Body of pancreas (tissue), 4 donors: ENCODE measurements at regions not wholly inside any gene's neighbourhood (a gene's known extent, or its start where the extent isn't known, plus 50 kb on each side); places are given as distances from the start of the nearest gene placed in this dataset.

Experiments
- POLR2A ChIP-seq, 3 donors: fragments of 450-650 bp; IDR thresholded peaks; one replicate each; pipeline ENCODE4 v1.6.1; 2016; ENCODE audit warnings: antibody characterized with exemption in 3 of 3, mild to moderate bottlenecking in 2 of 3
- TF ChIP-seq, protein P1 (sequence below), 7 experiments: fragments of 450-650 bp in 4 of 7; fragments of 200-600 bp in 3 of 7; sonication (generic) in 3 of 7; IDR thresholded peaks; one replicate each; pipeline ENCODE4 v1.5.1; 2016 to 2019; ENCODE audit warnings: antibody characterized with exemption in 7 of 7

DNA sequence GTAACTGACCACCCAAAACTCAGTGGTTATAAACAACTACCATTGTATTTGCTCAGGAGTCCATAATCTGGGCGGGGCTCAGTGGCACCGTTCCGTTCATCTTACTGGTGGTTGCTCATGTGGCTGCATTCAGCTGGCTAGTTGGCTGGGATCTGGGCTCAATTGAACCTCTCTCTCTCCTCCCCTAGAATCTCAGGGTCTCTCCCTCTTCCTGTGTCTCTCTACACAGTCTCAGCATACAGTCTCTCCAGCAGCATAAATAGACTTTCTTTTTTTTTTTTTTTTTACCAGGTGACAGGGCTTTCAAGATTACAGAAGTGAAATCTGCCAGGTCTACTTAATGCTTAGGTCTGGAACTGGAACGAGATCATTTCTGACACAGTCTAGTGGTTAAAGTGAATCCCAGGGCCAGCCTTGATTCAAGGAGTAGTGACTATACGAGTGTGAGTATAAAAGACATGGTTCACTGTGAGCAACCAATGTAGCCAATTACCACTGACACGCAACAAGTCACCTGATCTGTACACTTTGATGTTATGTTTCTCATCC, 193.7 kb upstream of the ESRRG start:
- no peak for TF ChIP-seq POLR2A (IDR thresholded peaks at IDR 0.05)
- TF ChIP-seq, protein P1, sequence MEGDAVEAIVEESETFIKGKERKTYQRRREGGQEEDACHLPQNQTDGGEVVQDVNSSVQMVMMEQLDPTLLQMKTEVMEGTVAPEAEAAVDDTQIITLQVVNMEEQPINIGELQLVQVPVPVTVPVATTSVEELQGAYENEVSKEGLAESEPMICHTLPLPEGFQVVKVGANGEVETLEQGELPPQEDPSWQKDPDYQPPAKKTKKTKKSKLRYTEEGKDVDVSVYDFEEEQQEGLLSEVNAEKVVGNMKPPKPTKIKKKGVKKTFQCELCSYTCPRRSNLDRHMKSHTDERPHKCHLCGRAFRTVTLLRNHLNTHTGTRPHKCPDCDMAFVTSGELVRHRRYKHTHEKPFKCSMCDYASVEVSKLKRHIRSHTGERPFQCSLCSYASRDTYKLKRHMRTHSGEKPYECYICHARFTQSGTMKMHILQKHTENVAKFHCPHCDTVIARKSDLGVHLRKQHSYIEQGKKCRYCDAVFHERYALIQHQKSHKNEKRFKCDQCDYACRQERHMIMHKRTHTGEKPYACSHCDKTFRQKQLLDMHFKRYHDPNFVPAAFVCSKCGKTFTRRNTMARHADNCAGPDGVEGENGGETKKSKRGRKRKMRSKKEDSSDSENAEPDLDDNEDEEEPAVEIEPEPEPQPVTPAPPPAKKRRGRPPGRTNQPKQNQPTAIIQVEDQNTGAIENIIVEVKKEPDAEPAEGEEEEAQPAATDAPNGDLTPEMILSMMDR (IDR thresholded peaks at IDR 0.05) = no peak
